GM12892 (cell line): ENCODE measurements at regions not wholly inside any gene's neighbourhood (a gene's known extent, or its start where the extent isn't known, plus 50 kb on each side); places are given as distances from the start of the nearest gene placed in this dataset.

ENCODE experiments used
- POLR2A ChIP-seq: IDR thresholded peaks from 2 replicates; pipeline ENCODE4 v1.6.1; 2011; ENCODE audit warnings: low read depth, low read length, control low read depth
- POLR2AphosphoS5 ChIP-seq: IDR thresholded peaks from 2 replicates; pipeline ENCODE4 v1.6.1; 2011; ENCODE audit warnings: low read depth, low read length, control low read depth
- TAF1 ChIP-seq: IDR thresholded peaks from 2 replicates; pipeline ENCODE4 v1.6.1; 2011; ENCODE audit warnings: low read depth, mild to moderate bottlenecking, control low read depth, low read length, borderline replicate concordance

- TF ChIP-seq TAF1: no peak
- TF ChIP-seq POLR2A: no peak
- no peak for TF ChIP-seq POLR2AphosphoS5
These were observed 184.9 kb downstream of the PCDH18 start for GRCh38 chr4:137347371-137347770.
